HUES48 (cell line): ENCODE measurements at regions not wholly inside any gene's neighbourhood (a gene's known extent, or its start where the extent isn't known, plus 50 kb on each side); places are given as distances from the start of the nearest gene placed in this dataset.

Experiments used
- H3K27ac ChIP-seq: one replicate; pipeline ENCODE4 v1.7.0; 2013; ENCODE audit warnings: low read depth, low read length, inconsistent platforms
- H3K27me3 ChIP-seq: 2 replicates; pipeline ENCODE4 v1.6.1; 2013; ENCODE audit warnings: mild to moderate bottlenecking, low read length; ENCODE audit not compliant: control insufficient read depth, insufficient read depth
- H3K36me3 ChIP-seq: 2 replicates; pipeline ENCODE4 v1.6.1; 2013; ENCODE audit warnings: low read length; ENCODE audit not compliant: control insufficient read depth, insufficient read depth
- H3K4me1 ChIP-seq: 2 replicates; pipeline ENCODE4 v1.6.1; 2013; ENCODE audit warnings: mild to moderate bottlenecking, low read length; ENCODE audit not compliant: control insufficient read depth, insufficient read depth
- H3K4me3 ChIP-seq: 2 replicates; pipeline ENCODE4 v1.5.1; 2013; ENCODE audit warnings: mild to moderate bottlenecking, low read depth, low read length
- H3K9ac ChIP-seq: 2 replicates; pipeline ENCODE4 v1.6.1; 2013; ENCODE audit warnings: mild to moderate bottlenecking, low read depth, low read length, moderate library complexity
- H3K9me3 ChIP-seq: 2 replicates; pipeline ENCODE4 v1.6.1; 2013; ENCODE audit warnings: low read length; ENCODE audit not compliant: control insufficient read depth, insufficient read depth

DNA sequence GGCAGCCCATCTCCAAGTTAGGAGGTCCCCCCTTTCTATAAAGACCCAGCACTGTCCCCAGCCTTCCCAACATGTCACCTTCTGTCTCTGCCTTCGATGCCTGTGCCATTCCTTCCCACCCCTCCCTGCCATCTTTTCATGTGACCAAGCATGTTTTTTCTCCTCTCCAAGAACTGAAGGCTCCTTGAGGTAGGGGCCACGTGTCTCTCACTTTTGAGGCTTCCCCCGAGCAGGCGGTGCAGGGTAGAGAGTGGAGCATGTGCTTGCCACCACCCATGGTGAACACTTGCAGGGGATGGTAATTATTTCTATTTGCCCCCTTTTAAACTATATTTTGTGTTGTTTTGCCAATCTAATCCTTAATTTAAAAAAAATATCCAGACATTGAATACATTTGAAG is 168.4 kb downstream of the ACKR3 start:
- no peak overlapping the region for H3K4me3 ChIP-seq

DNA sequence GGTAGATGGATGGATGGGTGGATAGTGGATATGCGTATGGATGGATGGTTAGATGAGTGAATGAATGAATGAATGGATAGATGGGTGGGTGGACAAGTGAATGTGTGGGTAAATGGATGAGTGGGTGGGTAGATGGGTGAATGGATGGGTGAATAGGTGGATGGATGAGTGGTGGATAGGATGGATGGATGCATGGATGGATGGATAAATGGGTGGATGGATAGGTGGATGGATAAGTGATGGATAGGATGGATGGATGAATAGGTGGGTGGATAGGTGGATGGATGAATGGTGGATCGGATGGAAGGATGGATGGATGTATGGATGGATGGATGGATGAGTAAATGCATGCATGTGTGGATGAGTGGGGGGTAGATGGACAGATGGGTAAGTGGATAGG is 169.3 kb downstream of the ACKR3 start:
- Histone ChIP-seq H3K4me3 (no peak overlapping the region), H3K27ac (no peak overlapping the region)

More for the DNA sequence above, 168.4 kb downstream of the ACKR3 start:
- Histone ChIP-seq H3K4me1 (no peaks in the 10 kb centered on the region), H3K36me3 (no peaks in the 10 kb centered on the region), H3K27me3 (no peaks in the 10 kb centered on the region), H3K9me3 (no peaks in the 10 kb centered on the region), H3K9ac (no peak overlapping the region), H3K27ac (no peak overlapping the region)

DNA sequence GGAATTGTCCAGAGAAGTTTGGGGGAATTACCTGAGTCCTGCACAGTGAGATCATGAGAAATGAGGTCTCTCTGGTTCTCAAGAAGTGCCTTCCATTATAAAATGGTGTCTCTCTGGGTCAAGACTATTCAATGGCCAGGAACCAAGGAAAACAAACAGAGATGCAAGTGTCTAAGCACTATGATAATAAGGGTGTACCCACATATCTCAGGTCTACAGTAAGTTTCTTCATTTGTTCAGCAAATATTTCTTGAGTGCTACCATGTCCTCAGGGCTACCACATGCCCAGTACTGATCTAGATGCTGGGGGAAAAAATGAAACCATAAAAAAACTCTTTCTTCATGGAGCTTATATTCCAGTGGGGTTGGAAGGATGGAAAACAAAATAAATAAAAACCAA is 170.0 kb downstream of the ACKR3 start:
- Histone ChIP-seq H3K9ac (no peak overlapping the region), H3K27ac (no peak overlapping the region), H3K36me3 (no peaks in the 10 kb centered on the region), H3K9me3 (no peaks in the 10 kb centered on the region), H3K4me3 (no peak overlapping the region), H3K27me3 (no peaks in the 10 kb centered on the region), H3K4me1 (peaks cover 5% of the 10 kb centered on the region)

More for the DNA sequence above, 169.3 kb downstream of the ACKR3 start:
- H3K27me3 ChIP-seq = no peaks in the 10 kb centered on the region
- H3K9me3 ChIP-seq = no peaks in the 10 kb centered on the region
- no peaks in the 10 kb centered on the region for H3K36me3 ChIP-seq
- H3K4me1 ChIP-seq = no peaks in the 10 kb centered on the region
- H3K9ac ChIP-seq = no peak overlapping the region

DNA sequence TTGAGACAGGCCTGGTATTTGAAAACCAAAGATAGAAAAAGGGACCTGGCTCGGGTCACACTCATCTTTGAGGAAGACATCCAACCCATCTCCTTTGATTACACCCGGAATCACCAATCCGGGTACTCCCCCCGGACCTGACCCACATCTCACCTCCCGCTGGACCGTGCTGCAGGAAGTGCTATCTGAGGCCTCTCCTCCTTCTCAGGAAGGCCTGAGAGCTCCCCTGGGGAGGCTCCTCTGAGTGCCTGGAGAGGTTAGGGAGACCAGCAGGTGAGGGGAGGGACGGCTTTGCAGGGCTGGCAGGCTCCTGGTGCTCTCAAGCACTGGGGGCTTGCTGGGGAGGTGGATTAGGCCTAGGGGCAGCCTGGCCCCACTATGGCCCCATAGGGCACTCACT is 170.9 kb downstream of the ACKR3 start:
- Histone ChIP-seq H3K27ac (no peak overlapping the region), H3K4me1 (peaks cover 13% of the 10 kb centered on the region), H3K4me3 (no peak overlapping the region)

GRCh38 chr2:236743039-236743920 is 173.7 kb downstream of the ACKR3 start:
- Histone ChIP-seq H3K4me3 (no peak overlapping the region), H3K4me1 (peaks cover 21% of the 10 kb centered on the region), H3K27me3 (no peaks in the 10 kb centered on the region), H3K9me3 (no peaks in the 10 kb centered on the region), H3K36me3 (no peaks in the 10 kb centered on the region), H3K9ac (no peak overlapping the region), H3K27ac (no peak overlapping the region)

More for the DNA sequence above, 170.9 kb downstream of the ACKR3 start:
- Histone ChIP-seq H3K36me3 (no peaks in the 10 kb centered on the region), H3K9ac (no peak overlapping the region), H3K9me3 (no peaks in the 10 kb centered on the region), H3K27me3 (no peaks in the 10 kb centered on the region)

DNA sequence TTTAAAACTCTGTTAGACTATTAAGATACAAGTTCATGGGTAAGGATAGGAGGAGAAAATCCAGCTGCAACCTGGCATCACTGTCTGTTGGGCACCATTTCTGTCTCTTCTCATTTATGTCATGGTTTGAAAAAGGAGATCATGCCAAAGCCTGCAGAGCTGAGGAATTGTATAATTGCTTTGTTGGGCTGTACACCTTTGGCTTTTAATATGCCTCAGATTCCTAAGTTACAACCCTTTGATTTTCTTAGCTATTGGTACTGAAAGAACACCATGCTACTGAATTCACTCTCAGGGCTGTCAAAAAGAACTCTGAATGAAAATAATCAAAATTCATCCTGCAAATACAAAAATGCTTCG is 174.3 kb downstream of the ACKR3 start:
- Histone ChIP-seq H3K9ac (no peak overlapping the region), H3K4me3 (no peak overlapping the region), H3K9me3 (no peaks in the 10 kb centered on the region), H3K36me3 (no peaks in the 10 kb centered on the region), H3K27ac (no peak overlapping the region), H3K4me1 (peaks cover 21% of the 10 kb centered on the region), H3K27me3 (no peaks in the 10 kb centered on the region)

- H3K4me3 ChIP-seq = no peak overlapping the region
- H3K9ac ChIP-seq = no peak overlapping the region
- peaks cover 21% of the 10 kb centered on the region for H3K4me1 ChIP-seq
- no peaks in the 10 kb centered on the region for H3K9me3 ChIP-seq
- no peaks in the 10 kb centered on the region for H3K27me3 ChIP-seq
- H3K27ac ChIP-seq = no peak overlapping the region
- no peaks in the 10 kb centered on the region for H3K36me3 ChIP-seq
These were observed 174.7 kb downstream of the ACKR3 start for GRCh38 chr2:236744281-236744705.

DNA sequence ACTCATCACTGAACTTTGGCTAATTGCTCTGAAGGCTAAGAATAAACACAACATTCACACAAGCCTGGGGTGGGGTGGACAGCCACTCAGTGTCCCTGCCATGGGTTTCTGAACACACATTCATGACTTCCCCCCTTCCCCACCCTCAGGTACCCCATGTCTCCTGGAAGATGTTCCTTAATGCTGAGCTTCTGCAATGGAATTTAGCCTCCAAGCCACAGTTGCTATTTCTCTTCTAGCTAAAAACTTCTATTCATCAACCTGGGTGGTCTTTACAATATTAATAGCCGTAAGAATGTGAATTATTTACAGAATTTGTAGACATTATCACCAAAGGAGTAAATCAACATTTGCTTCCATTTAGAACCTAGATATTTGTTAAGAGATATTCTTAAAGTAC is 175.1 kb downstream of the ACKR3 start:
- Histone ChIP-seq H3K9me3 (no peaks in the 10 kb centered on the region), H3K36me3 (no peaks in the 10 kb centered on the region), H3K27me3 (no peaks in the 10 kb centered on the region), H3K27ac (no peak overlapping the region), H3K9ac (no peak overlapping the region), H3K4me1 (peaks cover 21% of the 10 kb centered on the region), H3K4me3 (no peak overlapping the region)

GRCh38 chr2:236745420-236746210 is 176.0 kb downstream of the ACKR3 start:
- Histone ChIP-seq H3K36me3 (no peaks in the 10 kb centered on the region), H3K4me1 (peaks cover 21% of the 10 kb centered on the region), H3K9ac (no peak overlapping the region), H3K4me3 (no peak overlapping the region), H3K27me3 (no peaks in the 10 kb centered on the region), H3K9me3 (no peaks in the 10 kb centered on the region), H3K27ac (peak overlapping the region; percentile 46)

DNA sequence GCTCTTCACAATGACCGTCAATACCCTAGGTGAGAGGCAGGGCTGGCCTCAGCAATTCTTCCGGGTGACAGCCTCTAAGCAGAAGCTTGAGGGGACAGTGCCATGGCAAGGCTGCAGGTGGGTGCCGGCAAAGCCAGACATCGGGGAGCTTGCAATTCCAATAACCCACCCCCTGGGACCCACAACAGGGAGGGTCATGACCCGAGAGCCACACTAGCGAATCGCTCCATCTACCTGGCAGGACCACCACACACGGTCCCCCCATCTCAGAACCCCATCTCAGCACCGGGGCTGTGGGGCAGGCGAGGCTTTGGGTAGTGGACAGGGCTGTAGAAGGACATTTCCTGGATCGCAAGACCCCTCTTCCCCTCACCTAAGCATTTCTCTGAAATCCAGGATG is 177.2 kb downstream of the ACKR3 start:
- H3K4me3 ChIP-seq = no peak overlapping the region
- H3K27ac ChIP-seq = no peak overlapping the region
- no peaks in the 10 kb centered on the region for H3K36me3 ChIP-seq
- no peak overlapping the region for H3K9ac ChIP-seq
- H3K27me3 ChIP-seq = no peaks in the 10 kb centered on the region
- H3K4me1 ChIP-seq = peaks cover 21% of the 10 kb centered on the region
- H3K9me3 ChIP-seq = no peaks in the 10 kb centered on the region

DNA sequence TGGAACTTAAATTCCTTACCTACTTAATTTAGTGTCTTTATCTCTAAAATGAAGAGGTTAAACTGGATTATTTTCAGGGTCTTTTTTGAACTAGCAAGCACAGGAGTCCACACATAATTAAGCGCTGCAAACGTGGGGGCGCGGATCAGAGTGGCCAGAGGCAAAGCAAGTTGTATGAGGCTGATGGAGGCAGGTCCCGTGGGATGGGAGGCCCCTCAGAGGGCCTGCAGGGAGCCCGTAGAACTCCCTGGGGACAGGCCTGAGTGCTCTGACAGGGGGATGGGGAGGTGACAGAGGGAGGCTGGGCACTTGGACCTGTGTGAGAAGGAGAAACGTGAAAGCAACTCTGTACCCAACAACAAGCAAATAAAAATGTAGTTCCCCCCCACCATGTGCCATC is 177.8 kb downstream of the ACKR3 start:
- H3K27ac ChIP-seq = no peak overlapping the region
- H3K4me3 ChIP-seq = no peak overlapping the region
- no peaks in the 10 kb centered on the region for H3K36me3 ChIP-seq
- no peaks in the 10 kb centered on the region for H3K9me3 ChIP-seq
- H3K4me1 ChIP-seq = peaks cover 21% of the 10 kb centered on the region
- H3K27me3 ChIP-seq = no peaks in the 10 kb centered on the region
- no peak overlapping the region for H3K9ac ChIP-seq
